ENCODE measurements at regions not wholly inside any gene's neighbourhood (a gene's known extent, or its start where the extent isn't known, plus 50 kb on each side); places are given as distances from the start of the nearest gene placed in this dataset.

- in situ Hi-C loops (cut with MboI; ENCODE audit: low pct_ligation_motif_present in 1 of 4, low pct_unique_long_range_greater_than_20kb in 1 of 4, low sequenced_read_pairs in 3 of 4) = no loop called here
- Histone ChIP-seq H3K27me3 (no peaks in the 10 kb centered on the region), H3K9me3 (no peaks in the 10 kb centered on the region), H3K27ac (no peak overlapping the region), H3K4me1 (no peaks in the 10 kb centered on the region), H3K36me3 (no peaks in the 10 kb centered on the region), H3K4me3 (no peak overlapping the region)
- intact Hi-C loops (cut with DNase I; ENCODE audit: low total_unique reads) = no loop called here
- 64 to 76% methylated on average over 2 of the region's 2 CpGs for WGBS, 2 donors (ENCODE audit: low coverage in 1 of 2)
- no peak for DNase-seq
- TF ChIP-seq POLR2A (IDR thresholded peaks at IDR 0.05) (no peak), EP300 (IDR thresholded peaks at IDR 0.05; ENCODE audit: low read depth) (no peak), POLR2AphosphoS5 (IDR thresholded peaks at IDR 0.05) (no peak), CTCF (IDR thresholded peaks at IDR 0.05) (no peak)
Measured at GRCh38 chr3:118227191-118227590, 807.5 kb downstream of the IGSF11 start.

DNA sequence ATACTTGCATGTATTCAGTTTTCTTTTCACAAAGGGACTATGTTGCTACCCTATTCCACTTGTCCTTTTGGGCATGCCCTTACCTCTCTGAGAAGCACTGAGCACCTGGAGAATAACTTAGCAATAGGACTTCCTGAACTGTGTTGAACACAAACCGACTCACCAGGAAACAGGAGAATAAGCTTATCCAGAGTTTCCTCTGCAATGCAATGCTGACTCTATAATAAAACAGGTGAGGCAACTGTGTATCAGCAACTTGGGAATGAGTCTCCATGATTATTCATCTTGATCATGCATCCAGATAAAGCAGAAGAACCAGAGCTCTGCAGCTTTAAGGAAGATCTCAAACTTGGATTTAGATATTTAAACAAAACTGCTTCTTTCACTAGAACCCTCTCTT, 806.5 kb downstream of the IGSF11 start:
- no peaks in the 10 kb centered on the region for H3K36me3 ChIP-seq
- H3K27me3 ChIP-seq = no peaks in the 10 kb centered on the region
- intact Hi-C loops (cut with DNase I; ENCODE audit: low total_unique reads) = no loop called here
- 38% methylated on average over 1 of the region's 1 CpG for WGBS, 2 donors (ENCODE audit: low coverage in 1 of 2)
- in situ Hi-C loops (cut with MboI; ENCODE audit: low pct_ligation_motif_present in 1 of 4, low pct_unique_long_range_greater_than_20kb in 1 of 4, low sequenced_read_pairs in 3 of 4) = no loop called here
- no peak overlapping the region for H3K27ac ChIP-seq
- DNase-seq = no peak
- H3K4me1 ChIP-seq = no peaks in the 10 kb centered on the region
- H3K9me3 ChIP-seq = no peaks in the 10 kb centered on the region
- H3K4me3 ChIP-seq = no peak overlapping the region
- TF ChIP-seq CTCF (IDR thresholded peaks at IDR 0.05) (no peak), POLR2A (IDR thresholded peaks at IDR 0.05) (no peak), EP300 (IDR thresholded peaks at IDR 0.05; ENCODE audit: low read depth) (no peak), POLR2AphosphoS5 (IDR thresholded peaks at IDR 0.05) (no peak)

GRCh38 chr3:118229196-118229595, 805.5 kb downstream of the IGSF11 start:
- no peaks in the 10 kb centered on the region for H3K9me3 ChIP-seq
- H3K4me1 ChIP-seq = no peaks in the 10 kb centered on the region
- DNase-seq = no peak
- in situ Hi-C loops (cut with MboI; ENCODE audit: low pct_ligation_motif_present in 1 of 4, low pct_unique_long_range_greater_than_20kb in 1 of 4, low sequenced_read_pairs in 3 of 4) = no loop called here
- intact Hi-C loops (cut with DNase I; ENCODE audit: low total_unique reads) = no loop called here
- no peak for TF ChIP-seq POLR2AphosphoS5 (IDR thresholded peaks at IDR 0.05)
- TF ChIP-seq CTCF (IDR thresholded peaks at IDR 0.05) = no peak
- TF ChIP-seq EP300 (IDR thresholded peaks at IDR 0.05; ENCODE audit: low read depth) = no peak
- TF ChIP-seq POLR2A (IDR thresholded peaks at IDR 0.05) = no peak
- no peaks in the 10 kb centered on the region for H3K36me3 ChIP-seq
- H3K4me3 ChIP-seq = no peak overlapping the region
- 55 to 63% methylated on average over 1 of the region's 1 CpG for WGBS, 2 donors (ENCODE audit: low coverage in 1 of 2)
- H3K27me3 ChIP-seq = no peaks in the 10 kb centered on the region
- H3K27ac ChIP-seq = no peak overlapping the region

GRCh38 chr3:118231578-118231977, 803.1 kb downstream of the IGSF11 start:
- WGBS, 2 donors (ENCODE audit: low coverage in 1 of 2) = 73 to 77% methylated on average over 2 of the region's 2 CpGs
- intact Hi-C loops (cut with DNase I; ENCODE audit: low total_unique reads) = no loop called here

More at GRCh38 chr3:118231578-118231977, 803.1 kb downstream of the IGSF11 start:
- no peak overlapping the region for H3K4me3 ChIP-seq
- H3K27me3 ChIP-seq = no peaks in the 10 kb centered on the region
- H3K4me1 ChIP-seq = no peaks in the 10 kb centered on the region
- no peak for DNase-seq
- no peak overlapping the region for H3K27ac ChIP-seq
- H3K36me3 ChIP-seq = no peaks in the 10 kb centered on the region
- H3K9me3 ChIP-seq = no peaks in the 10 kb centered on the region
- in situ Hi-C loops (cut with MboI; ENCODE audit: low pct_ligation_motif_present in 1 of 4, low pct_unique_long_range_greater_than_20kb in 1 of 4, low sequenced_read_pairs in 3 of 4) = no loop called here
- TF ChIP-seq CTCF (IDR thresholded peaks at IDR 0.05) (no peak), EP300 (IDR thresholded peaks at IDR 0.05; ENCODE audit: low read depth) (no peak)

All from transverse colon (tissue), 4 donors.